ENCODE measurements at regions not wholly inside any gene's neighbourhood (a gene's known extent, or its start where the extent isn't known, plus 50 kb on each side); places are given as distances from the start of the nearest gene placed in this dataset.

DNA sequence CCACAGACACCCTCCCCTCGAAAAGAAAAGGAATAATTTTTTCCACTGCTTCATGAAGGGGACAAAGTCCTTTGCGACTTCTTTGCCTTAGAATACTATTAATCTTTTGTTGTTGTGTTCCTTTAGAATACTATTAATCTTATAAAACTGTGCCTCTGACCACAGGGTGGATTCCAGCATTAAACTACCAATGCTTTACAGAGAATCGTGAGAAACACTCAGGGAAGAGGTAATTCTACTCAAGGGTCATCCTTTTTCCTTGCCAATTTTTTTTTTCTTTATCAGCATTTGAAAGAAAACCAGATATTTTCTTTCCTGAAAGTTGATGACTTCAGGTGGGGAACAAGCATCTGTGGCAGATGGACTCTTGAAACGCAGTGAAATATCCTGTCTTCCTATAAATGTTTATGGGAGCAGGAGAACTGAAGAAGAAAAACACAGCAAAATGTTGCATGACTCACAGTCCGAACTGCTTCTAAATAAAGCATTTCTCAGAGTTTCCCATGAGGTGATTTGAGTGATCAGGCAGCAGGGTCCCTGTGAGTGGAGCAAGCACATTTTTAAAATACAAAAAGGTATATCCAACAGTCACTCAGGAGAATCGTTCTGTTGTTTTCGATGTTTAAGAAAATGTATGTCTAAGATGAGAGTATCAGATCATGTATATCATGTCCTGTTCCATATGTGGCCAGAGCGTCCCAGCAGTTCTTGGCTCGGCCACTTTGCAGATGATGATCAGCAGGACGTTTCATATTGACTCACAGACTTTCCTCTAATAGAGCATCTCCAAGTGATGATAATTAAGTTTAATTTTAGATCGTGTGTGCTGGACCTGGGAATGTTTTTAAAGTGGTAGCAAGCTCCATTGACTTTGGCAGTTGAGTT is 154.2 kb upstream of the RUNX1 start:
- Mint-ChIP-seq H3K36me3 (ENCODE audit: insufficient read depth in 1 of 3, low read depth in 3 of 3) (no peaks in the 10 kb centered on the region), H3K27me3 (ENCODE audit: low read depth) (no peaks in the 10 kb centered on the region), H3K27ac (no peak overlapping the region; a peak in 1 of 7 replicates), H3K4me1 (peaks cover 12 to 17% of the 10 kb centered on the region in 2 experiments), H3K4me3 (no peak overlapping the region), H3K9me3 (no peaks in the 10 kb centered on the region)
- H3K27me3 ChIP-seq (ENCODE audit: insufficient read depth, low read length), result no peaks in the 10 kb centered on the region
- H4K5ac ChIP-seq (ENCODE audit: insufficient read length, low read depth, low read length), result no peak overlapping the region
- H3K9ac ChIP-seq (ENCODE audit: extremely low read depth, insufficient read length, low read length), result no peak overlapping the region
- no peak overlapping the region for H3T11ph ChIP-seq (ENCODE audit: low read length)
- H2BK15ac ChIP-seq (ENCODE audit: low read depth, low read length), result no peak overlapping the region
- no peaks in the 10 kb centered on the region for H3K79me1 ChIP-seq (ENCODE audit: insufficient read depth, low read depth, low read length, poor library complexity, severe bottlenecking)
- no peak for DNase-seq
- H2BK120ac ChIP-seq (ENCODE audit: low read depth, low read length, poor library complexity, severe bottlenecking), result no peak overlapping the region
- no peak overlapping the region for H3K4ac ChIP-seq (ENCODE audit: low read depth, low read length)
- no CpG with 5 or more reads among the region's 11 CpGs for WGBS (ENCODE audit: extremely low coverage, insufficient read length, low lambda C conversion rate)
- no peak overlapping the region for H2AFZ ChIP-seq (ENCODE audit: low read length)
- no peak overlapping the region for H3K14ac ChIP-seq (ENCODE audit: insufficient read depth, low read length)
- H2BK12ac ChIP-seq (ENCODE audit: insufficient read length, low read depth, low read length), result no peak overlapping the region
- no peaks in the 10 kb centered on the region for H4K20me1 ChIP-seq (ENCODE audit: control insufficient read depth, insufficient read depth, insufficient read length)
- no peak overlapping the region for H3K27ac ChIP-seq (ENCODE audit: insufficient read length, low read depth, low read length)
- H3K4me2 ChIP-seq (ENCODE audit: insufficient read depth, insufficient read length, low read length), result no peak overlapping the region
- H3K23me2 ChIP-seq (ENCODE audit: insufficient read length, low read depth, low read length, poor library complexity, severe bottlenecking), result no peaks in the 10 kb centered on the region
- no peak overlapping the region for H3K56ac ChIP-seq (ENCODE audit: insufficient read length, low read depth, low read length)
- H4K91ac ChIP-seq (ENCODE audit: insufficient read length, low read depth, low read length), result no peak overlapping the region
- TF ChIP-seq CTCF (conservative IDR thresholded peaks at IDR 0.05), result no peak
- H3K18ac ChIP-seq (ENCODE audit: insufficient read length, low read depth, low read length), result no peak overlapping the region
- no peaks in the 10 kb centered on the region for H3K9me3 ChIP-seq (ENCODE audit: control insufficient read depth, low read depth, low read length)
- no peak overlapping the region for H2BK20ac ChIP-seq (ENCODE audit: low read depth, low read length, poor library complexity, severe bottlenecking)
- no peaks in the 10 kb centered on the region for H3K79me2 ChIP-seq (ENCODE audit: insufficient read depth, low read length)
- H4K8ac ChIP-seq (replicated peaks; ENCODE audit: insufficient read length, low read depth, low read length), result no peak overlapping the region
- no peak overlapping the region for H2BK5ac ChIP-seq (ENCODE audit: insufficient read length, low read length)
- no peak overlapping the region for H3K23ac ChIP-seq (ENCODE audit: insufficient read length, low read depth, low read length)
- H2AK5ac ChIP-seq (ENCODE audit: insufficient read length, low read length), result no peak overlapping the region
- H3K4me1 ChIP-seq (ENCODE audit: insufficient read depth, low read length), result no peaks in the 10 kb centered on the region

All from H9 (cell line).